GM12875 (cell line): ENCODE measurements at regions not wholly inside any gene's neighbourhood (a gene's known extent, or its start where the extent isn't known, plus 50 kb on each side); places are given as distances from the start of the nearest gene placed in this dataset.
"Not testable (repeated sequence)": the region's sequence is repeated elsewhere in the genome, so short reads cannot be mapped to it uniquely, and the experiment has no call there.

Source experiments
- H3K4me3 ChIP-seq: one replicate; pipeline ENCODE4 v1.5.1; 2011; ENCODE audit warnings: low read depth, low read length, control low read depth
- TF ChIP-seq, protein P1 (sequence below): IDR thresholded peaks from 2 replicates; pipeline ENCODE4 v1.5.1; 2011; ENCODE audit warnings: low read depth, mild to moderate bottlenecking, control low read depth, inconsistent platforms, low read length, moderate library complexity, borderline replicate concordance; ENCODE audit not compliant: insufficient read depth

DNA sequence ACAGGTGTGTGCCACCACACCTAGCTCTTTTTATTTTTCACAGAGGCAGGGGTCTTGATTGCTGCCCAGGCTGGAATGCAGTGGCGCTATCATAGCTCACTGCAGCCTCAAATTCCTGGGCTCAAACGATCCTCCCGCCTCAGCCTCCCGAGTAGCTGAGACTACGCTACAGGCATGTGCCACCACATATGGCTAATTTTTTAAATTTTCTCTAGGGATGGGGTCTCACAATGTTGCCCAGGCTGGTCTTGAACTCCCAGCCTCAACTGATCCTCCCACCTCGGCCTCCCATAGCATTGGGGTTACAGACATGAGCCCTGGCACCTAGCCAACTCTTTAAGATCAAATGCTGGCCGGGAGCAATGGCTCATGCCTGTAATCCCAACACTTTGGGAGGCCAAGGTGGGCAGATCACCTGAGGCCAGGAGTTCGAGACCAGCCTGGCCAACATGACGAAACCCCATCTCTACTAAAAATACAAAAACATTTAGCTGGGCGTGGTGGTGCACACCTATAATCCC lies 50.6 kb upstream of the MYL10 start:
- H3K4me3 ChIP-seq: not testable (repeated sequence)

DNA sequence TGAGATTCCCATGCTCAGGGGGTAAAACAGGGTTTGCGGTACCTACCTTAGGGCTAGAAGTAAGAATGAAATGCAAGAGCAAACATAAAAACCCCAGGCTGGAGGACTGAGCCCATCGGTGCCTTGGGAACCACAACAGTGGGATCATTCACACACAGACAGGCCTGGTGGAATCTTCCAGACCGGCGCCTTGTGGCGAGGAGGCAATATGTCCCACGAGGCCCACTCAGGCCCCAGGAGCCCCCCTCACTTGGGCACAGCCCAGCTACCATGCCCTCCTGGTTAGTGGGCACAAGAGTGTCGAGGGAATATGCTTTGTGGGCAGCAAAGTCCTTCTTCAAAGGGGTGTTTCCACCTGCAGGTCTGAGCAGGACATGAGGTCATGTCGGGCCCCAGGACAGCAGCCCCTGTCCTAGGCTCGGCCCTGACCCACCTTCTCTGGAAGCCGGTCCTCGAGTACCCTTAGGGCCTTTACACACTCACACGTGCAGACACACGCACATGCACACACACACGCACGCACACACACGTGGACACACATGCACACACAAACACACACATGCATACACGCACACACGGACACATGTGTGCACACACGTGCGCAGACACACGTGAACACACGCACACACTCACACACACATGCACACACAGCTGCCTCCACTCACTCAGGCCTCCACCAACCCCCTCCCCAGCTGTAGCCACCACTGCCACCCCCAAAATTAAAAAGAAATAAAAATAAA lies 51.5 kb upstream of the MYL10 start:
- no peak overlapping the region for H3K4me3 ChIP-seq
- TF ChIP-seq, protein P1, sequence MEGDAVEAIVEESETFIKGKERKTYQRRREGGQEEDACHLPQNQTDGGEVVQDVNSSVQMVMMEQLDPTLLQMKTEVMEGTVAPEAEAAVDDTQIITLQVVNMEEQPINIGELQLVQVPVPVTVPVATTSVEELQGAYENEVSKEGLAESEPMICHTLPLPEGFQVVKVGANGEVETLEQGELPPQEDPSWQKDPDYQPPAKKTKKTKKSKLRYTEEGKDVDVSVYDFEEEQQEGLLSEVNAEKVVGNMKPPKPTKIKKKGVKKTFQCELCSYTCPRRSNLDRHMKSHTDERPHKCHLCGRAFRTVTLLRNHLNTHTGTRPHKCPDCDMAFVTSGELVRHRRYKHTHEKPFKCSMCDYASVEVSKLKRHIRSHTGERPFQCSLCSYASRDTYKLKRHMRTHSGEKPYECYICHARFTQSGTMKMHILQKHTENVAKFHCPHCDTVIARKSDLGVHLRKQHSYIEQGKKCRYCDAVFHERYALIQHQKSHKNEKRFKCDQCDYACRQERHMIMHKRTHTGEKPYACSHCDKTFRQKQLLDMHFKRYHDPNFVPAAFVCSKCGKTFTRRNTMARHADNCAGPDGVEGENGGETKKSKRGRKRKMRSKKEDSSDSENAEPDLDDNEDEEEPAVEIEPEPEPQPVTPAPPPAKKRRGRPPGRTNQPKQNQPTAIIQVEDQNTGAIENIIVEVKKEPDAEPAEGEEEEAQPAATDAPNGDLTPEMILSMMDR: no peak

DNA sequence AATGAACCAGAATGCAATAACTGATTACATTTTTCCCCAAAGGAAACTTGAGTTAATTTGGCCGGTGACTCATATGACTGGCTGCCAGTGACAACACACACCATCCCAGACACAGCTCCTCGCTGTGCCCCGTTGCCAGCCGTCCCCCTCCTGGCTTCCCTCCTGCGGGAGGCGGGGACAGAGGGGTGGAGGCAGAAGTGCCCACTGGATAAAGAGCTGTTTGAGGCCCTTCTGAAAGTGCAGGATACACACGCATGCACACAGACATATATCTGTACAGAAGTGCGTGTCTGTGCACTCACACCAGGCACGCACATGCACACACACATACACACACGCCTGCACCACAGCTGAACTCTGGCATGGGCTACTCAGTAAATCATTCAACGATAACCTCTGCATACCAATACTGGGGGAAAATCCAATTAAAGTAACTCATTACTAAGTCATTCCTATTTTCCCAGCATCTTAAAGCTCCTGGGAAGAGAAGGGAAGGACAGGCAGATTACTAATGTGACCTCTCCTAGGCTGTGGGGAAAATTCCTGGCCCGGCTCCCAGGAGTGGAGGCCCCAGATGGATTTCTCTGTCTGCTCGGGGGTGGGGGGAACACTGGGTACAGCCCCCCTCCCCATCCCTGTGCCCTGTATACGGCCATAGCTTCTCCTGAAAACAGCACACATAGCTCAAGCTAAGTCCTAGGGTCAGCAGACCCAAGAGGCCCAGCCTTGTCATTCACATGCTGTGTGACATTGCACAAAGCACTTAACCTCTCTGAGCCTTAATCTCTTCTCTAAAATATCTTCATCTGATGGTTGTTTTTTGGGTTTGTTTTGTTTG lies 52.3 kb upstream of the MYL10 start:
- TF ChIP-seq, protein P1: no peak
- no peak overlapping the region for H3K4me3 ChIP-seq

DNA sequence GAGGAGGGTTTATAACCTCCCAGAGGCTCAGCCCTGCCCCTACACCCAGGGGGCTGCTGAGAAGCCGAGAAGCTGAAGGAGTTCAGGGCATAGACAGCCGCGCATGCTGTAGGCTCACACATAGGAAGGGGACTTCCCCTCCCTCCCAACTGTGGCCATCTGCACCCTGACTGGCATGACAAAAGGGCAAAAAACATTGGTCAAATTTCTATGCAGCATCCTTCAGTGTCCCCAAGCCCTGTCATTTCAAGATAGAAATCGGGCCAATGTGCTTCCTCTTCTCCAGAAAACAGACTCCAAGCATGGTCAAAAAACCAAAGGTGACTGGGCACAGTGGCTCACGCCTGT lies 55.9 kb upstream of the MYL10 start:
- TF ChIP-seq, protein P1: no peak
- no peak overlapping the region for H3K4me3 ChIP-seq

DNA sequence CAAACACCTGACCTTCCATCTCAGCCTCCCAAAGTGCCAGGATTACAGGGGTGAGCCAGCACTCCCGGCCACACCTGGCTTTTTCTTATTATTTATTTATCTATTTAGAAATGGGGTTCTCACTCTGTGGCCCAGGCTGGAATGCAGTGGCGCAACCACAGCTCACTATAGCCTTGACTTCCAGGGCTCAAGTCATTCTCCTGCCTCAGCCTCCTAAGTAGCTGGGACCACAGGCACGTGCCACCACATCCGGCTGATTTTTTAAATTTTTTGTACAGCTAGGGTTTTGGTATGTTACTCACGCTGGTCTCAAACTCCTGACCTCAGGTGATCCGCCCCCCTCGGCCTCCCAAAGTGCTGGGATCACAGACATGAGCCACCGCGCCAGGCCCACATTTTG lies 56.9 kb upstream of the MYL10 start:
- TF ChIP-seq, protein P1: no peak
- no peak overlapping the region for H3K4me3 ChIP-seq

DNA sequence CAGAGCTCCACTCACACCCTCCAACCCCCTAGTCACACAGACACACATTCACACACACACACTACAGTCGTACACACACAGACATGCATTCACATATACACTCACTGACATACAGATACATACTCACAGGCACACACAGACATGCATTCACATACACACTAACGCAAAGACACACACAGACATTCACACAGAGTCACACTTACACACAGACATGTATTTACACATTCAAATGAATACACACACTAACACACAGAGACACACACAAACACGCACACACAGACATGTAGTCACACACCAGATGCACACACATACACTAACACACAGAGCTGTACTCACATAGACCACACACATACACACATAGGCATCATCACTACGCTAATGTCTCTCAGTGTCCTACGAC lies 58.0 kb upstream of the MYL10 start:
- TF ChIP-seq, protein P1: no peak
- no peak overlapping the region for H3K4me3 ChIP-seq

DNA sequence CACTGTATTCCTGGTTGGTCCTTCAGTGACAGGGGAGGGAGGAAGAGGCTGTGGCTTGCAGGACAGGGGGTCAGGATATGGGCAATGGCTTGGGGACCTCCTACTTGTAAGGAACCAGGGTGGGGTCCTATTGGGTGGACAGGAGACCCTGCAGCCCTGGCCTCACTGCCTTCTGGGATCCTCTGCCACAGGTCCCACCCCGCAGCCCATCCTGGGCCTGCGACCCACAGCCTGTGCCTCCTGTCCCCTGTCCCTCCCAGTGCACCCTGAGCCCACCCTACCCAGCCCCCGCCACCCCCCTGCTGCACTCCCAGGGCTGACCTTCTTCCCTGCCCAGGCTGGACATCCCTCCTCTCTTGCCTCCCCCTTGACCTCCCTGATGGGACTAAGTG lies 58.7 kb upstream of the MYL10 start:
- H3K4me3 ChIP-seq: no peak overlapping the region
- TF ChIP-seq, protein P1: no peak
